Upper lobe of left lung (tissue), 4 donors: ENCODE measurements at regions not wholly inside any gene's neighbourhood (a gene's known extent, or its start where the extent isn't known, plus 50 kb on each side); places are given as distances from the start of the nearest gene placed in this dataset.

Experiments used
- CTCF ChIP-seq, 6 experiments: fragments of 450-650 bp in 4 of 6; fragments of 200-600 bp in 2 of 6; sonication (generic) in 2 of 6; IDR thresholded peaks; one replicate each; pipeline ENCODE4 v1.5.1; 2016 to 2019; ENCODE audit warnings: antibody characterized with exemption in 6 of 6
- EP300 ChIP-seq, 4 donors: sonication (generic); formaldehyde crosslinking; IDR thresholded peaks; one replicate each; pipeline ENCODE4 v1.5.1; 2017; ENCODE audit warnings: antibody characterized with exemption in 4 of 4, control low read depth in 2 of 4
- POLR2AphosphoS5 ChIP-seq, 2 donors: sonication (generic); formaldehyde crosslinking; IDR thresholded peaks; one replicate each; pipeline ENCODE4 v1.5.1; 2017; ENCODE audit warnings: antibody characterized with exemption in 2 of 2

GRCh38 chr11:133608496-133608895, 76.2 kb upstream of the OPCML start:
- TF ChIP-seq POLR2AphosphoS5 (IDR thresholded peaks at IDR 0.05) = no peak
- TF ChIP-seq EP300 (IDR thresholded peaks at IDR 0.05) = no peak
- no peak for TF ChIP-seq CTCF (IDR thresholded peaks at IDR 0.05)
